ENCODE measurements at regions not wholly inside any gene's neighbourhood (a gene's known extent, or its start where the extent isn't known, plus 50 kb on each side); places are given as distances from the start of the nearest gene placed in this dataset.

DNA sequence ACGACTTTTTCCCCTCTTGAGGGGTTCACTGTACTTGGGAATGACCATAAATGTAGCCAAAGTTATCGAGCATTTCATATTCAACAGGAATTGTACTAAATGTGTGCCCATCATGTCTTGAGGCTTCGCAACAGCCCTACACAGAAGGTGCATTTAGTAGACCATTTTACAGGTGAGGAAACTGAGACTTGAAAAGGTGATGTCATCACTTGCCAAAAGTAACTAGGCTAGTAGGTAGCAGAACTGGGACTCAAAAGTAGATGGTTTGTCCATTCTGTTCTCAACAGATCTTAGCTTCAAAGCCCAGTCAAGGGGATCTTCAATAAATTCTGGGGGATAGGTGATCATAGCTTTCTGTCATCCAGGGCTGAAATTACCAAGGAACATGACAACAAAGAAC lies 782.2 kb downstream of the MED13L start:
- Histone ChIP-seq H3F3A (ENCODE audit: insufficient read depth, low read length) (no peaks in the 10 kb centered on the region), H3K79me2 (ENCODE audit: insufficient read depth, low read length) (no peaks in the 10 kb centered on the region), H2AFZ (ENCODE audit: low read length) (no peak overlapping the region), H3K27me3 (ENCODE audit: insufficient read depth, low read length) (no peaks in the 10 kb centered on the region), H3K9me3 (ENCODE audit: low read length) (no peaks in the 10 kb centered on the region), H3K9ac (ENCODE audit: low read length) (no peak overlapping the region), H3K4me3 (ENCODE audit: low read depth, low read length, poor library complexity, severe bottlenecking) (no peak overlapping the region), H4K20me1 (ENCODE audit: insufficient read depth, low read length) (no peaks in the 10 kb centered on the region), H3K4me1 (ENCODE audit: insufficient read depth, low read length, severe bottlenecking) (no peaks in the 10 kb centered on the region), H3K36me3 (ENCODE audit: insufficient read depth, low read length) (no peaks in the 10 kb centered on the region), H3K27ac (ENCODE audit: low read depth, low read length, poor library complexity, severe bottlenecking) (no peak overlapping the region), H3K9me2 (ENCODE audit: low read depth, low read length) (no peaks in the 10 kb centered on the region), H3K4me2 (ENCODE audit: low read length) (no peak overlapping the region)
- TF ChIP-seq EZH2 (IDR thresholded peaks at IDR 0.05; ENCODE audit: borderline replicate concordance, low read length) = no peak
- no peak for TF ChIP-seq CTCF (IDR thresholded peaks at IDR 0.05; ENCODE audit: low read length)

- Histone ChIP-seq H3F3A (ENCODE audit: insufficient read depth, low read length) (no peaks in the 10 kb centered on the region), H3K36me3 (ENCODE audit: insufficient read depth, low read length) (no peaks in the 10 kb centered on the region), H3K79me2 (ENCODE audit: insufficient read depth, low read length) (no peaks in the 10 kb centered on the region), H3K9me3 (ENCODE audit: low read length) (no peaks in the 10 kb centered on the region), H3K9me2 (ENCODE audit: low read depth, low read length) (no peaks in the 10 kb centered on the region), H3K4me1 (ENCODE audit: insufficient read depth, low read length, severe bottlenecking) (no peaks in the 10 kb centered on the region), H3K27ac (ENCODE audit: low read depth, low read length, poor library complexity, severe bottlenecking) (no peak overlapping the region), H4K20me1 (ENCODE audit: insufficient read depth, low read length) (no peaks in the 10 kb centered on the region), H3K4me3 (ENCODE audit: low read depth, low read length, poor library complexity, severe bottlenecking) (no peak overlapping the region), H3K27me3 (ENCODE audit: insufficient read depth, low read length) (no peaks in the 10 kb centered on the region), H2AFZ (ENCODE audit: low read length) (no peak overlapping the region), H3K9ac (ENCODE audit: low read length) (no peak overlapping the region), H3K4me2 (ENCODE audit: low read length) (no peak overlapping the region)
- no peak for TF ChIP-seq CTCF (IDR thresholded peaks at IDR 0.05; ENCODE audit: low read length)
- TF ChIP-seq EZH2 (IDR thresholded peaks at IDR 0.05; ENCODE audit: borderline replicate concordance, low read length) = no peak
Measured at GRCh38 chr12:115492553-115492952, 784.9 kb downstream of the MED13L start.

DNA sequence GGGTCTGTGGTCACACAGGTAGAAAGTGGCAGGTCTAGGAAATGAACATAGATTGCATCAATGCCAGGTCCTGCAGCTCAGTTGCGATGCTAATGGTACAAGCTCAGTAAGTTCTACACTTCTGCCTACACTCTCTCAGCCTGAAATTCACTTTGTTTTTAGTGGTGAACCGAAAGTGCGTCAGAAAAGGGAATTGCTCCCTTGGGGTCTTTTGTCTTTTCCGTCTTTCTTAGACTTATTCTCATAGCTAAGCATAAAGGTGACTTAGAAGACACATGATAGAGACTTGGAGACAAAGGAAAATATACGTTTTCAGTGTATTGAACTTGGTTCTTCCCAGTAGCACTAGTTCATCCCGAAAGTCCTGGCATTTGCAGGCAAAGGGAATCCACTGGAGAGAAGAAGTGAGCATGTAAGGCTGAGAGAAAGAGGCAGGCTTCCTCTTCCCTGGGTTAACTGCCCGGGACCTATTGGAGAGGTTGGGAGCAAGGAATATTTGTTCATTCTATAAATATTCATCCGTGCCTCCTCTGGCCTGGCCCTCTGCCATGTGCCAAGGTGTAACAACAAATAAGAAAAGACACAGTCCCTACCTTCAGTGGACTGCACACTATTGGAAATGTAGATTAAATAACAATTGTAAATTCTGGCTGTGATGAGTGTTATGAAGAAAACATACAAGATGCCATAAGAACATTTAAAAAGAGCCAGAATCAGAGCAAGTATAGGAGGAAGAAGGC lies 785.8 kb downstream of the MED13L start:
- Histone ChIP-seq H2AFZ (ENCODE audit: low read length) (no peak overlapping the region), H3K9ac (ENCODE audit: low read length) (no peak overlapping the region), H3K36me3 (ENCODE audit: insufficient read depth, low read length) (no peaks in the 10 kb centered on the region), H3K9me2 (ENCODE audit: low read depth, low read length) (no peaks in the 10 kb centered on the region), H3K4me3 (ENCODE audit: low read depth, low read length, poor library complexity, severe bottlenecking) (no peak overlapping the region), H3K4me1 (ENCODE audit: insufficient read depth, low read length, severe bottlenecking) (no peaks in the 10 kb centered on the region), H4K20me1 (ENCODE audit: insufficient read depth, low read length) (no peaks in the 10 kb centered on the region), H3K4me2 (ENCODE audit: low read length) (no peak overlapping the region), H3K27me3 (ENCODE audit: insufficient read depth, low read length) (no peaks in the 10 kb centered on the region), H3K27ac (ENCODE audit: low read depth, low read length, poor library complexity, severe bottlenecking) (no peak overlapping the region), H3K9me3 (ENCODE audit: low read length) (no peaks in the 10 kb centered on the region), H3K79me2 (ENCODE audit: insufficient read depth, low read length) (no peaks in the 10 kb centered on the region), H3F3A (ENCODE audit: insufficient read depth, low read length) (no peaks in the 10 kb centered on the region)
- no peak for TF ChIP-seq CTCF (IDR thresholded peaks at IDR 0.05; ENCODE audit: low read length)
- TF ChIP-seq EZH2 (IDR thresholded peaks at IDR 0.05; ENCODE audit: borderline replicate concordance, low read length) = no peak

All from OCI-LY1 (cell line).